ENCODE measurements at regions not wholly inside any gene's neighbourhood (a gene's known extent, or its start where the extent isn't known, plus 50 kb on each side); places are given as distances from the start of the nearest gene placed in this dataset.

- DNase-seq: no peak
These were observed 184.5 kb upstream of the VRK2 start for GRCh38 chr2:57862153-57862552.

- no peak for DNase-seq
These were observed 183.9 kb upstream of the VRK2 start for GRCh38 chr2:57862727-57863126.

GRCh38 chr2:57864926-57865325 is 181.7 kb upstream of the VRK2 start:
- no peak for DNase-seq

- DNase-seq: no peak
These were observed 178.9 kb upstream of the VRK2 start for GRCh38 chr2:57867730-57868129.

GRCh38 chr2:57868619-57869139 is 177.9 kb upstream of the VRK2 start:
- no peak for DNase-seq

GRCh38 chr2:57869758-57870344 is 176.8 kb upstream of the VRK2 start:
- DNase-seq: no peak

GRCh38 chr2:57876313-57876712 is 170.3 kb upstream of the VRK2 start:
- DNase-seq: no peak

- no peak for DNase-seq
These were observed 168.8 kb upstream of the VRK2 start for GRCh38 chr2:57877811-57878170.

GRCh38 chr2:57878171-57878865 is 168.3 kb upstream of the VRK2 start:
- DNase-seq: peak; percentile 57

GRCh38 chr2:57878866-57879210 is 167.8 kb upstream of the VRK2 start:
- no peak for DNase-seq

- DNase-seq: no peak
These were observed 166.2 kb upstream of the VRK2 start for GRCh38 chr2:57880446-57880845.

- no peak for DNase-seq
These were observed 165.6 kb upstream of the VRK2 start for GRCh38 chr2:57880967-57881366.

GRCh38 chr2:57881998-57882888 is 164.4 kb upstream of the VRK2 start:
- DNase-seq: peak; percentile 38

- DNase-seq: peak; percentile 70
These were observed 163.6 kb upstream of the VRK2 start for GRCh38 chr2:57882895-57883515.

- no peak for DNase-seq
These were observed 162.3 kb upstream of the VRK2 start for GRCh38 chr2:57884281-57884680.

- DNase-seq: no peak
These were observed 160.9 kb upstream of the VRK2 start for GRCh38 chr2:57885742-57886141.

- DNase-seq: no peak
These were observed 160.3 kb upstream of the VRK2 start for GRCh38 chr2:57886161-57886786.

GRCh38 chr2:57888463-57888862 is 158.1 kb upstream of the VRK2 start:
- no peak for DNase-seq

GRCh38 chr2:57890464-57890863 is 156.1 kb upstream of the VRK2 start:
- no peak for DNase-seq

GRCh38 chr2:57891086-57891712 is 155.4 kb upstream of the VRK2 start:
- no peak for DNase-seq

- no peak for DNase-seq
These were observed 153.7 kb upstream of the VRK2 start for GRCh38 chr2:57892920-57893319.

- DNase-seq: no peak
These were observed 153.3 kb upstream of the VRK2 start for GRCh38 chr2:57893347-57893746.
